HG03460 (cell line): ENCODE measurements at regions not wholly inside any gene's neighbourhood (a gene's known extent, or its start where the extent isn't known, plus 50 kb on each side); places are given as distances from the start of the nearest gene placed in this dataset.
"Not testable (repeated sequence)": the region's sequence is repeated elsewhere in the genome, so short reads cannot be mapped to it uniquely, and the experiment has no call there.

ENCODE experiments used
- ATAC-seq: cut with Tn5 transposase; IDR thresholded peaks from one replicate; pipeline ENCODE4 v1.9.1; 2021; ENCODE audit not compliant: unreplicated experiment

- ATAC-seq: no peak
These were observed 113.5 kb upstream of the NDUFV2 start for GRCh38 chr18:8989017-8989416.

GRCh38 chr18:8989855-8990254 lies 112.6 kb upstream of the NDUFV2 start:
- ATAC-seq: no peak

GRCh38 chr18:8990276-8991031 lies 112.0 kb upstream of the NDUFV2 start:
- no peak for ATAC-seq

- ATAC-seq: no peak
These were observed 111.3 kb upstream of the NDUFV2 start for GRCh38 chr18:8991155-8991554.

GRCh38 chr18:8992500-8992899 lies 110.0 kb upstream of the NDUFV2 start:
- not testable (repeated sequence) for ATAC-seq

- ATAC-seq: no peak
These were observed 107.9 kb upstream of the NDUFV2 start for GRCh38 chr18:8994603-8995002.

GRCh38 chr18:8995096-8995495 lies 107.4 kb upstream of the NDUFV2 start:
- no peak for ATAC-seq

GRCh38 chr18:8996771-8997432 lies 105.6 kb upstream of the NDUFV2 start:
- no peak for ATAC-seq

GRCh38 chr18:8997634-8998033 lies 104.9 kb upstream of the NDUFV2 start:
- ATAC-seq: no peak

GRCh38 chr18:8998481-8999217 lies 103.8 kb upstream of the NDUFV2 start:
- no peak for ATAC-seq

- no peak for ATAC-seq
These were observed 102.6 kb upstream of the NDUFV2 start for GRCh38 chr18:8999872-9000271.

- ATAC-seq: no peak
These were observed 101.8 kb upstream of the NDUFV2 start for GRCh38 chr18:9000733-9001132.

- no peak for ATAC-seq
These were observed 101.3 kb upstream of the NDUFV2 start for GRCh38 chr18:9001209-9001608.

- ATAC-seq: no peak
These were observed 98.9 kb upstream of the NDUFV2 start for GRCh38 chr18:9003406-9004100.

GRCh38 chr18:9004308-9004707 lies 98.2 kb upstream of the NDUFV2 start:
- not testable (repeated sequence) for ATAC-seq

- not testable (repeated sequence) for ATAC-seq
These were observed 94.8 kb upstream of the NDUFV2 start for GRCh38 chr18:9007700-9008099.

- no peak for ATAC-seq
These were observed 94.2 kb upstream of the NDUFV2 start for GRCh38 chr18:9008200-9008708.

GRCh38 chr18:9008709-9009635 lies 93.5 kb upstream of the NDUFV2 start:
- no peak for ATAC-seq

GRCh38 chr18:9009703-9010488 lies 92.6 kb upstream of the NDUFV2 start:
- no peak for ATAC-seq
